VCaP (cell line): ENCODE measurements at regions not wholly inside any gene's neighbourhood (a gene's known extent, or its start where the extent isn't known, plus 50 kb on each side); places are given as distances from the start of the nearest gene placed in this dataset.

Experiments used
- H3K27ac ChIP-seq: fragments of 450-650 bp; 2 replicates; pipeline ENCODE4 v1.5.1; 2017
- CTCF ChIP-seq: fragments of 450-650 bp; conservative IDR thresholded peaks from 2 replicates; pipeline ENCODE4 v1.5.1; 2017; ENCODE audit warnings: mild to moderate bottlenecking, moderate library complexity

DNA sequence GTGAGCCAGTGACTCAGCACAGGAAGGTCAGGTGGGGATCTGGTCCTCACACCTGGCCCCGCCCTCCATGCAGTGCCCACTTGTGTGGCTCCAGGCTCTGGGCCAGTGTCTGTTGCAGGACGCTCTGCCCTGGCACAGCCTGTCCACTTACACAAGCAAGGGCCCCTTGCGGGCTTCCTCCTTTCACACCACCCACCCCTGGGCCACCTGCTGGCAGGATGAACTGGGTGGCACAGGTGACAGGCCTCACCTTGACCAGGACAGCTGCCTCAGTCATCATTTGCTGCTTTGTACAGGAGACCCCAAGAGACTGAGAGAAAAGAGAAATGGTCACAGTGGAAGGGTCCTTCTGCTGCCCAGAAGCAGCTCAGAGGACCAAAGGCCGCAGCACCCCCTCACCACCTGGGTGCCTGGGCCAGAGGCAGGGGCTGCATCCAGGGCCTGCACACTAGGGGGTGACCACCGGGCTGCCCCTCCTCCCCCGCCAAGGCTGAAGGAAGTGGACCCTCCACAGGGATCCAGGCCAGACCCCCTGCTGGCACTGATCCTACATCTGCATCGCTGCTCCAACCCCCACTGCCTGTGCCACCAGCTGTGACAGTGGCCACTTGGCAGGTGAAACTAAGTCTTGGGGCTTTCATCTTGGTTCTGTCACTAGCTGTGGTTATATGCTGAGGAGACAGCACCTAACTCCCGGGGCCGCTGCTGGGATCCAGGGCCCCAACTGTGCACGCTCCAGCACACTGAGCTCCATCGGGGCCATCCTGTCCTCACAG is 110.3 kb downstream of the TUBA3C start:
- no peak overlapping the region for H3K27ac ChIP-seq
- TF ChIP-seq CTCF, result no peak

DNA sequence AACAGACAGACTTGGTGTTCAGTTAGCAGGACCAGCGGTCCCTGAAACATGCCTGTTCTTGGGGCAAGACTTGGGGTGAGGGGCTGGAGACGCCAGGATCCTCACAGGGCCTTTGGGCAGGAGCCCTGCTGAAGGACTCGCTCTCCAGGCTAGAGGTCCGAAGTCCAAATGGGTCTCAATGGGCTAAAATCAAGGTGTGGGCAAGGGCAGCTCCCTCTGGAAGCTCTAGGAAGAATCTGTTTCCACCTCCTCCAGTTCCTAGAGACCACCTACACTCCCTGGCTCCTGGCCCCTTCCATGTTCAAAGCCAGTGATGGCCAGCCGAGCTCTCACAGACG is 111.3 kb downstream of the TUBA3C start:
- no peak overlapping the region for H3K27ac ChIP-seq
- no peak for TF ChIP-seq CTCF

GRCh38 chr13:19069684-19070397 is 111.8 kb downstream of the TUBA3C start:
- no peak for TF ChIP-seq CTCF
- H3K27ac ChIP-seq, result no peak overlapping the region

- TF ChIP-seq CTCF, result no peak
- H3K27ac ChIP-seq, result no peak overlapping the region
Measured at GRCh38 chr13:19068691-19069090, 112.9 kb downstream of the TUBA3C start.

- no peak for TF ChIP-seq CTCF
- no peak overlapping the region for H3K27ac ChIP-seq
Measured at GRCh38 chr13:19067767-19068166, 113.9 kb downstream of the TUBA3C start.

- no peak overlapping the region for H3K27ac ChIP-seq
- no peak for TF ChIP-seq CTCF
Measured at GRCh38 chr13:19062801-19063200, 118.8 kb downstream of the TUBA3C start.

DNA sequence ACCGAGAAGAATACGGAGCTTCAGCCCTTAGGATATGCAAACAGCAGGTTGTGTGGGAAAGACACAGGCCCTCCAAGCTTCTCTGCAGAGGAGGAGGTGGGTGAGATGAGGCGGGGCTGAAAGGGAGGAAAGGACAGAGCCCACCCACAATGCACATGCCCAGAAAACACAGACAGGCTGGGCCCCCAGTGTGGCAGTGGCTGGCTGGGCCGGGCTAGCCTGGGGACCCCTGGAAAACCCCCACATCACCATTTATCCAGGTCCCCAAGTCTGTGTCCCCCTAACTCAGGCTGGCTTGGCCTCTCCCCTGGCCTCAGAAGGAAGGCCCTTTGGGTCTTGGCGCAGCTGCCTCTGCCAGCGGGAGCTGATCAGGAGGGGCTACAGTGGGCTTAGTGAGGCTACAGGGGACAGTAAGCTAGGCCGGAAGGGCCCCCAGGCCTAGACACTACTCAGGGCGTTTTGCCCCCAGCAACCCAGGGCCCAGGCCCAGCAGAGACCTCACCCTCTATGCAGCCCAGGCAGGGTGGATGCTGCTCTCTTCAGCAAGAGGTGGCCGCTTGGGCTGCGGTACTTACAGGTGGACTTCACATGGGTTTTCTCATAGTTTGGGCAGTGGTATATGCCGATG is 119.5 kb downstream of the TUBA3C start:
- TF ChIP-seq CTCF, result no peak
- H3K27ac ChIP-seq, result no peak overlapping the region
